ENCODE measurements at regions not wholly inside any gene's neighbourhood (a gene's known extent, or its start where the extent isn't known, plus 50 kb on each side); places are given as distances from the start of the nearest gene placed in this dataset.
A peak's percentile ranks its signal among the peaks of the same experiment; 100 is the strongest.
"Not testable (repeated sequence)": the region's sequence is repeated elsewhere in the genome, so short reads cannot be mapped to it uniquely, and the experiment has no call there.

DNA sequence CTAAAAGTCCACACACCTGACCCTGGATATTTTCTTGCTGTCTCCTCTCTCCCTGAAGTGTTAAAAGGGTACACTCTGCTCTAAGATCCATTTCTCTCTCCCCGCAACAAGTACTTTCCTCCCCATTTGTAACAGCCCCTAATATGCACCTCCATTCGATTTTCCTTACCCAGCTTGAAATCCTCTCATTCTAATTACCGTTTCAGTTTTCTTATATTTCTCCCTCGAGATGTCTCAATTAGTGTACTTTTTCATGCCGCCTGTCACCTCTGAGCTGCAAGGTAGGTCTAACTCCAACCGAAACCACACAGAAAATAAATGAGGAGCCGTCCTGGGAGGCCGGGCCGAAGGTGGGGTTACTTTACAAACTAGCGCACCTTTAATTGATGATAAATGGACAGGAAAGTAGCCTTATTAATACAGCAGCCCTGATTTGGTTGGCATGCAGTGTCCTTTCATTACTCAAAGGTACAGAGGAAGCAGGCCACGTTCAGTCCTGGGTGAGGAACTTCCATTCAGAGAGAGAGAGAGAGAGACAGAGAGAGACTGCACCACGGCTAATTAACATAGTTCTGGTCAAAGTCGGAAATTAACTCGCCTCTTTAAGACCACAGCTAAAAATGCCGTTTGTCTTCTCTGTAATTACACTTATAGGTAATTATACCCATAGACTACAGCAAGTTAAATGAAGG is 319.9 kb downstream of the ARRDC4 start:
- no peak for DNase-seq

DNA sequence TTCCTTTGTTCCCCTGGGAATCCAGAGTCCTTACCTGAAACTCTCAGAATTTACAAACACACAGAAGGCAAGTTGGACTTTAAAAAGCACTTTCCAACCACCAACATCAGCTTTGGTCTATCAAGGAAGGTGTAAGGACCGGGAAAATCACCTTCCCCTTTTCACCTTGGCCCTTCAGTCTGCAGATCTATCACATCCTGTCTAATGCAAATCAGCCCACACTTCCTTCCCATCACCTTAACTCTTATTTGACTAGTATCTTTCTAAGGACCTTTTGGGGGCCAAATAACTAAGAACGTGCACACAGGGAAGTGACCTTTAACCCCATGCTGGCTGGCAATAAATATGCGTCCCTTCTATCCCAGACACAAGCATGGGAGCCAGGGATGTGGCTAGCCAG is 320.6 kb downstream of the ARRDC4 start:
- DNase-seq, result no peak

DNA sequence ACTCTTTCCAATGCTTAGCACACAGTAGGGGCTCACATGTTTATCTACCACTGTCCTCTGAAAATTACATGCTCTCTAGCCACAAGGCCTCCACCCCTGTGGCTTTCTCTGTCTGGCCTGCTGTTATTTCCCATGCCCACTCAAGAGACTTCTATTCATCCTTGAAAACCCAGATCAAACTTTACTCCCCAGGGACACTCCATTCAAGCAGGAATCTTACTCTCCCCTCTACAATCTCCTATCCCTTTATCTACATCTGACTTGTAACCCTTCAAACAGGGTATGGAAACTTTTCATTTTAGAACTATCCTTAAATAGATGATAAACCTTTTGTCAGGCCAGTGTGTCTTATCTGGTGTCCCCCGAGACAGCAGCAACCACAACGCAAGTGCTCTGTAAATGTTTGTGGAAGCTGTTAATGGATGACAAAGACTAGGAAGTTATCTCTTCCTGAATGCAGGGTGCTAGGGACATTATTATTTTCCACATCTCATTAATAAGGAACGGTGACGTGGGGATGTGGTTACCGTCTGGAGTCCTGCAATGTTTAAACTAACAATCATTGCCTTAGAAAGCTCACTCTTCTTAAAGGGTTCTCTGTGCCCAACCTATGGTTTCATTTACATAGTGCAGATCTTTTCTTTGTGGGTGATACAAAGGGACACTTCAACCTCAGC is 322.3 kb downstream of the ARRDC4 start:
- no peak for DNase-seq

DNA sequence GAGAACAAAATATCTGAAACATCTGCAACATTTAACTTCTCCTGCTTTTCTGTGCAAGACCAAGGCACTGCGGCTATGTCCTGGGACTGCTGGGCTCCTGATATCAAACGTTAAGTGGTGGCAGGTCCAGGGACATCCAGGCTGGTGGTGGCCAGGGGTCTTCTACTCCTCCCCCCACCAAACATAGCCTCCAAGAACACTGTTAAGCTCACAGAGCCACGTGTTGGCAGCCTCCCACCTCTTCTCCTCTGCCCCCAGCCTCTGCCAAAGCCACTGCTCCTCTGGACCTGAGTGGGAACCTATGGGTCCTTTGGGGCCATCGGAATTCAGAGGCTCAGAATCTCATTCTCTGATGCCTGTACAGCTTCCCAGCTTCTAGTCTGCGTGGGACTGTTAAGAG is 325.7 kb downstream of the ARRDC4 start:
- no peak for DNase-seq

DNA sequence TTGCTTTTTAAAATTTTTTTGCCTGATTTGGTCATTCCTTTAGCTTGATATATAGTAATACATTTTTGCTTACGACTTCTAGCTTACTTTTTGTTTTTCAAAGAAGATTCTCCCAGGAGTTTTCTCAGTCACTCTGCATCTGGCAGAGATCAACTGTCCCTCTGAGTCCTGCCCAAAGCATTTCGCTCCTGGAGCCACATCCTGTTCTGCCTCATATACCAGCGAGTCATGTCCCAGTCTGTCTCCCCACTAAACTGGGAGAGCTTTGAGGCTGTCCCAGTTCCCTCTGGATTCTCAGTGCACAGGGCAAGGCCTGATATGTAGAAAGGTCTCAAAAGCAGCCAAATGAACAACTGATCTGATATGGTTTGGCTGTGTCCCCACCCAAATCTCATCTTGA is 326.3 kb downstream of the ARRDC4 start:
- DNase-seq, result no peak

DNA sequence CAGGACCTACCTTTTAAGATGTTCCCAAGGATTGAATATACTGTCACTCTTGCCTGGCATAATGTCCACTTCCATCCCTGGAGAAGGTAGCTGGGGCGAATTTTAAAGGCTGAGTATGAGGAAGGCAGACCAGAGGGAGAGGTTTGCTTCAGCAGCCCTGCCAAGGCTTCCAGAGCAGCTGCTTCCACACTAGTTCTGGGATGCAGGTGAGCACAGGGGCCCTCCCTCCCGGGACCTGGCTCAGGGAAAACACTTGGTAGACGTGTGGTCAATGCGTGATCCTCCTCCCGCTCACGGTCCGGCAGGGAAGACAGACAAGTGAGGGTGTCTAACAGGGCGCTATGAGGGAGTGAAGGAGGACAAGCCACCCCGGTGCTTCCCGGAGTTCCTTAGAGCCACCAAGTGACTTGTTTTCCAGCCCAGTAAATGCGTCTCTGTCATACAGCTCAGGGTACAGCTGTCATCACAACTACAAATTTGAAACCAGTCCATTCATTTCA is 327.6 kb downstream of the ARRDC4 start:
- no peak for DNase-seq

DNA sequence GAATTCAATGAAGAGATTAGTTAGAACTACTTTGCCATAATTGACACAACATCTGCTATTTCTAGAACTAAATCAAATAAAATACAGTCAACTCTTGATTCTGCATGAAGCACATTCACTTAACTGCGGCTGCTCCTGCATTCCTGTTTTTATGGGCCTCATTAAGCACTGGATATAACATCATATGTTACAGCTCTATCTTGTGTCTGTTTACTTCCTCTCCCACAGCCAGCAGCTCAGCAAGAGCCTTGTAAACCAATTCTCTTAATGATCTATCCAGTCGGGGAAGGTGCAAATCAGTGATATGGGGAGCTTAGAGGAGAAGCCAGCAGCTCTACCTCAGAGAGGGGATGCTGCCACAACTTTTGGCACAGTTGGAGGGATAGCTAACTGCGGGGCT is 329.2 kb downstream of the ARRDC4 start:
- no peak for DNase-seq

DNA sequence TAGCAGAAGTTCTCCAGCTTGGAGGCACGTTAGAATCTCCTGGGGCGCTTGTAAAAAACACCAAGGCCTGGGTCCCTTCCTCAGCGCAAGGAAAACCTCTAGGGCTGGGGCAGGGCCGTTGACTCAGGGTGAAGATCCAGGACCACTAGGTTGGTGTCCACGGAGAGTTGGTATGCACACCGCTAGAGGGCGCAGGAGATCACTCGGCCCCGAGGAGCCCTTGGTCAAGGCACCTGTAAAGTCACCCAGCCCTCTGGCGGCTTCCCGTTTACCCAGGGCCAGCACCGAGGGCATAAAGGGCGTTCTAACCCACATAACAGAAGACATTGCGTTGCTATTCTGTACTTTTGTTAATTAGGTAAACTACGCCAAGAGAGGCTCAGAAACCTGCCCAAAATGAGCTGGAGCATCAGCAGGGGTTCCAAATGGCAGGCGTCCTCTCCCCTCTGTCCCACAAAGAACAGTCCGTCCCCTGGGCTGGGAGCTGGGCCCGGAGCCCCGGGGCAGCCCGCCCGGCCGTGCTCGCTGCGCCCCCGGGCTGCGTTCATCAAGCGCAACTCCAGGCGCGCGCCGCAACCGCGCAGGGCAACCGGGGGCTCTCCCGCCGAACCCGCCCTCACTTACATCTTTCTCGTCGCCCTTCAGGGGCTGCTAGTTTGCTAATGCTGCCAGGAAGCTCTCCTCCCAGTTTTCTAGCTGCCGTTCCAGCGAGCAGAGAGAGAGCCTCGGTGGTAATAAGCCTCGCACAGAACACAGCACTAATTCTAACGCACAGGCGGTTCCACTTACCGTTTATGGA is 332.1 kb downstream of the ARRDC4 start:
- no peak for DNase-seq

DNA sequence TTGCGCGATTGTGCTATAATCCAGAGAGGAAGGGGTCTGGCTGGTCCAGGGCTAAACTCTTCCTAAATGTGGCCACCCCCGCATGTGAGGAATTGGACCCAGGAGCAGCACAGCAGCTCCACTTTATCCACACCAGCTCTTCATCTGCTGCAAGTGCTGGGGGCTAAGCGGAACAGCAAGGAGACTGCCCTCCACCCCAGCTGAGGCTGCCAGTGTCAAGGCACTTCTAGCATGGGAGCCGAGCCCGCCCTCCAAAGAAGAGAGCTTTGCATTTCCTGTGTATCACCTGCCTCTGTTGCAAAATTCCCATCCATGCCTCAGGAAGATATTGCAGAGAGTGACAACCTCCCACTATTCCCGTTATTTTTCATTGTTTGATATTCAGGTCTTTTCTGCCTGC is 333.6 kb downstream of the ARRDC4 start:
- DNase-seq, result no peak

DNA sequence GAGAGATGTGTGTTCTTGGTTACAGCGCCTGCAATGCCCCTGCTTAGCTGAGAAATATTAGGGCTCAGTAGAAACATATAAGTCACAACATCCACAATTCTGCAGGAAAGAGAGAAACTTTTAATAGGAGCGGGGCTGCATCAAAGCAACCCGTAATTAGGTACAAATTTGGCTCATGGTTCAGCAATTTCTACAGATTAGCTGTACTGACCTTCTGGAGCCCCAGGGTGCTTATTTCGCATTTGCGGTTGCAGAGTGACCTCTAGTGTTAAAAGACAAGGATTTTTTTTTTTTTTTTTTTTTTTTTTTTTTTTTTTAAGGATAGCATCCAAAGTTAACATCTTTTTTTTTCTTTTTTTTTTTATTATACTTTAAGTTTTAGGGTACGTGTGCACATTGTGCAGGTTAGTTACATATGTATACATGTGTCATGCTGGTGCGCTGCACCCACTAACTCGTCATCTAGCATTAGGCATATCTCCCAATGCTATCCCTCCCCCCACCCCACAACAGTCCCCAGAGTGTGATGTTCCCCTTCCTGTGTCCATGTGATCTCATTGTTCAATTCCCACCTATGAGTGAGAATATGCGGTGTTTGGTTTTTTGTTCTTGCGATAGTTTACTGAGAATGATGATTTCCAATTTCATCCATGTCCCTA is 334.7 kb downstream of the ARRDC4 start:
- DNase-seq, result not testable (repeated sequence)

DNA sequence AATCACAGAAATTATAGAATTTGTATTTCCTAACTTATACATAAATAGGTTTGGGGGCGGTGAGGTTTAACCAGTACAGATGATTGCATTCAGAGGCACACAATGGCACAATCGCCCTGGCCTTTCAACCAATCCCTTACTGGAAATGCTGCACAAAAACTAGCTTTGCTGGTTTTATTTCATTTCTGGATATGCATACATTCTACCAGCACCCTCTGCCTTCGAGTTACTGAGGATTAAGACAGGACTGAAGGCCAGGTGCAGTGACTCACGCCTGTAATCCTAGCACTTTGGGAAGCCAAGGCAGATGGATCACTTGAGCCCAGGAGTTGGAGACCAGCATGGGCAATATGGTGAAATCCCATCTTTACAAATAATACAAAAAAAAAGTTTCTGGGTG is 336.1 kb downstream of the ARRDC4 start:
- no peak for DNase-seq

DNA sequence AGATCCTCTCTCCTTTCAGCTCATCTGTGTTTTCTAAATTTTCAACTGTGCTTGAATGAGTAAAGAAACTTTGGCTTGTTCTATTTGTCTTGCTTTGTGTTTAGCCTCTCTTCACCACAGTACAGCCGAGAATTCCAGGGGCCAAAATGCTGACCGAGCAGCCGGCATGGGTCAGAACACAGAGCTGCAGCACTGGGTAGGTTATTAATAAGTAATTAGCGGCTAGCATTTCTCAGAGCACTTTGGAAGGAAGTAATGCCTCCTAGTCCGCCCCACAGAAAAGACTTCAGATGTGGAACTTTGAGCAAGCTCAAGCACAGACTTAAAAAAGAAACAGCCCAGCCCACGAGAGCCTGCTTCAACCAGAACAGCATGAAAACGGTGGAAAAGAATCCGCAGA is 343.9 kb downstream of the ARRDC4 start:
- DNase-seq, result no peak

DNA sequence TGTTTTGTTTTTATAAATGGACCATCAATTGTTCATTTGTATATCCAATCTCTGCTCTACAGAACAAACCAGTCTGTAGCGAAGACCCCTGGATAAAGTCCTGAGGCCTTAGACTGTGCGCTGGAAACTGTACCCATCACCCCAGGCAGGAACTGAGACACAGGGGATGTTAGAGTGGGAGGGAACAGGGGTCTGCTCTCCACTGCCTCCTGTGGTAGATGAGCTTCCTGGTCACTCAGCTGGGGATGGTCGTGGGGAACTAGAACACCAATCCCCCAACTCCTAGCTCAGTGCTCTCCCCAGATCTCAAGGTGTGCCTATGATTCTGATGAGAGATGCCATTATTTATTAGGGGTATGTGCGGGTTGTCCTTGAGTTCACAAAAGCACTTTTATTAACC is 340.2 kb upstream of the IGF1R start:
- no peak for DNase-seq

DNA sequence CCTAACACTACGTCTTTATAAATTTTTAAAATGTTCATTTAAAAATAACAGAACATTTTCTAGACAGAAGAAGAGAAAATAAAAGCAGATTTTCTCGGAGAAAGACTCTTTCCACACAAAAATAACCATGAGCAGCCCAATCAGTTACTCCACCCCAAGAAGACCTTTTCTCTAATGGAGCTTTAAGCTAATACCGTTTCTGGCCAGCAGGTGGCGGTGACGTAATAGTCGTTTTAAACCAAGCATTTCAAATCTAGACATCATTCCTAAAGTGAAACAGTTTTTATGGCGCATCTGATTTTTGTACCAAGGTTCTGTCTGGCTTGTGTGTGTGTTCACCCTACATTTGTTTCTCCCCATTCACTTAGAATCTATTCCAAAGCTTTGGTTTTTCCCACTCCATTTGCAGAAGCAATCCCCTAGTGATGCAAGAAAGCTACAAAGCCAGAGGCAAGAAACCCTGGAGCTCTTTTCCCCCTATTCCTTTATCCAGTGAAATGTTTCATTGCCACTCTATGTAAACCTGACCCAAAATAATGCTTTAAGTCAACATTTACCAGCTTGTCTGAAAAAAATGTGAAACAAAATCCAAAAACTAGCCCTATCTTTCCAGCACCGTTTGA is 336.7 kb upstream of the IGF1R start:
- peak; percentile 67 for DNase-seq

DNA sequence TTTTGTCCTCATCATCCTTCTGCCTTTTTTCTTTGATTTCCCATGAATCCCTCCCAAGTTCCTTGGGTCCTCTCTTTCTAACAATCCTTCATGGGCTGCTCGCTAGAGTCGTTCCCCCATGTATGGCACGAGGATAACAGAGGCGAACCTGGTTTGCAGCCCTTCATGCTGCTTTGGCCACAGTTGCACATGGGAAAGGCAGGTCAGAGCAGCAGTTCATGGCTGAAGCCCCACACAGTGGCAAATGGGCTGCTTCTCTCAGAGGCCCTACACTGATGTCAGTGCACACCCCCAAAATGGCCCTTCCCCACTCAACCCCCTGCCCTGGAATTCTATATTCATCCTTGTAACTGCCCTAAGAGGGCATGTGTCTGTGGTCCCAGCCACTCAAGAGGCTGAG is 335.4 kb upstream of the IGF1R start:
- no peak for DNase-seq

DNA sequence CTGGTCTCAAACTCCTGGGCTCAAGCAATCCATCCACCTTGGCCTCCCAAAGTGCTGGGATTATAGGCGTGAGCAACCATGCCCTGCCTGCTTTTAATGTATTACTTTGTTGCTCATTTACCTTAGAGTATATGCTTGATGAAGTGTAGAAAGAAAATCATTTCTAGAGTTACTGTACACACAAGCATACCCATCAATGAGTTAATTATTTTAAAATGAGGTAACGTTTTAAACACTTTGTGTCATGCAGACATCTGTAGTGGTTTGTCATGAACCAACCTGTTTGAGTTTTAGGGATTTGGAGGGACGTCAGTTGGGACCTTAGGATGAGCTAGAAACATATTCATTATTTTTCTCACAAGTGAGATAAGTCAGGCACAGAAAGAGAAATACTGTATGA is 332.4 kb upstream of the IGF1R start:
- no peak for DNase-seq

DNA sequence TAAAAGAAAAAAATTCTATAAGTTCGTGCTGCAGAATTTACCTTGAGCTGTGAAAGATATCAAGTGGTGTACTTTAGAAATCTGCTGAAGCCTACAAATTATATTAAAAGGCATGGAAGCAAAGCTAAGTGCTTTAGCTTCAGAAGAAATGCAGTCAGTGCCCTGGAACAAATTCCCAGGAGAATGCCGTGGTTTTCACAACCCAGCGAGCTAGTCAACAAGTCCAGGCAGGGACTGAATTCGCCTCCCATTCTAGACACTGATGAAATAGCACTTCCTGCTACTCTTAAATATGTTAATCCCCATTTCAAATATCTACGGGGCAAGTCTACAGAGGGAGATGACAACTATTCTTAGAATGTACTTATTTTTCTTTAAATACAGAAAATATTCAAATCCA is 326.4 kb upstream of the IGF1R start:
- no peak for DNase-seq

DNA sequence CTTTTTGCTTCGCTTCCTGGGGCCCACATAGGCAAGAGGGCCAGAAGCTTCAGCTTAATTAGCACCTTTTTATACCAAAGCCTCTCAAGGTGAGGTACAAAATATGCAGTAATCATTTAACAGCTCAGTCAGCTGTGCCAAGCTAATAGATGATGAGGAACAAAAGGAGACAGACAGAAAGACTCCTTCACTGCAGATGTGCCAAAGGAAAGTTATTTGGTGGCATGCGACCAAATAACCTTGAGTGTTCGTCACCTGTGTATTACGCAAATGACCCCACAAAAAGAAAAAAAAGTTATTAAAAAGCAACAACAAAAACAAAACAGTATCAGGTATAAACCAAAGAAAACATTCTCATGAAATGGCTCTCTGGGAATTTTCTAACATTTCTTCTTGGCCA is 325.8 kb upstream of the IGF1R start:
- DNase-seq, result no peak

DNA sequence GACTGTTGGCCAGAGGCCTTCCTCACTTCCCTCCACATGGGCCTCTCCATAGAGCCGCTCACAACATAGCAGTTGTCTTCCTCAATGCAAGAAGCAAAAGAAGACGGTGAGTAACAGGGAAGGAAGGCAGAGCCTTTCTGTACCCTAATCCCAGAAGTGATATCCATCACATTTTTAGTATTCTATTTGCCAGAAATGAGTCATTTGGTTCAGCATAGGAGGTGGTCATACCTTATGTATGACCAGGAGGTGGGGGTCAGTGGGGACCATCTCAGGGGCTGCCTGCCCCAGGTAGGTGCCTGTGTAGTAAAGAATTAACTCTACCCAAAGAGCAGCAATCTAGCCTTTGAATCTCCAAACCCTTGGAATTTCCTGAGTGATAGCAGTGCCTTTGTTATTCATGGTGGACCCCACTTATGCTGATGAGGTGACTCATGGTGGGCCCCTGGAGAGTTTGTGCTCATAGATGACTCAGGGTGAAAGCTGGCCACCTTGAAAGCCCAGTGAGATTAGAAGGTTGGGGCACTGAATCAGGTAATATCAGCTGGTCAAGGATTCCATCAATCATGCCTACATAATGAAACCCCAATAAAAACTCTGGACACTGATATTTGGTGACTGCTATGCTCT is 323.9 kb upstream of the IGF1R start:
- DNase-seq, result no peak

DNA sequence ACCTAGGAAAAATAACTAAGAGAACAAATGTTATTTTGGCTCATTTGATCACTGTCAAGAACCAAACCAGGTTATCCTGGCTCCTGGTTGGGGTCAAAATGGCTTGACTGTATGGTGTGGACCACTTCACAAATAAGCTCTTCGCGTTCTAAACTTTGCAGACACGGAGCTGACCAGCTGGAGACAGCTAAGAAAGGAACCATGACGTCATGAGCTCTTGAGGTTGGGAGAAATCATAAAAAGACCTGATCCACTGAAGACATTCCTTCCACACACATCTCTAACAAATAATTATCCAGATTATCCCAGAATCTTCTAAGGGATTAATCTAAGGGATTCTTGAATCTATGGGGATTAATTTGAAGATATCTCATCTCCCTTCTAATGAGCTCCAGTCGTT is 321.5 kb upstream of the IGF1R start:
- no peak for DNase-seq

DNA sequence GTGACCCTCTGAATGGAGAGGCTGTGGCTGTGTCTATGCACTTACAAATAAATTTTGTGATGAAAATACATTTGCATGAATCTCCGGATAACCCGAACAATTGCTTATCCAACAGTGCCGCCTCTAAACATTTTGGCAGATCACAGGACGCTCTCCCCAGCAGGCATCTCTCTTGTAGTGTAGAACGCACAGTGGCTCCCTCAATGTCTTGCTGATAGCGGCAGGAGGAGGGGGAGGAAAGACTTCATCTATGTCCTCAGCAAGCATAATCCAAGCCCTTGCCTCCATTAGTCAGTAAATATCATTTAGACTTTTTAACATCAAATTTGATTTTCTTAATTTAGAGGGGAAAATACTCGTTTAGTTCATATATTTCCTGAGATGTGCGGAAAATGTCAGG is 318.1 kb upstream of the IGF1R start:
- DNase-seq, result no peak

DNA sequence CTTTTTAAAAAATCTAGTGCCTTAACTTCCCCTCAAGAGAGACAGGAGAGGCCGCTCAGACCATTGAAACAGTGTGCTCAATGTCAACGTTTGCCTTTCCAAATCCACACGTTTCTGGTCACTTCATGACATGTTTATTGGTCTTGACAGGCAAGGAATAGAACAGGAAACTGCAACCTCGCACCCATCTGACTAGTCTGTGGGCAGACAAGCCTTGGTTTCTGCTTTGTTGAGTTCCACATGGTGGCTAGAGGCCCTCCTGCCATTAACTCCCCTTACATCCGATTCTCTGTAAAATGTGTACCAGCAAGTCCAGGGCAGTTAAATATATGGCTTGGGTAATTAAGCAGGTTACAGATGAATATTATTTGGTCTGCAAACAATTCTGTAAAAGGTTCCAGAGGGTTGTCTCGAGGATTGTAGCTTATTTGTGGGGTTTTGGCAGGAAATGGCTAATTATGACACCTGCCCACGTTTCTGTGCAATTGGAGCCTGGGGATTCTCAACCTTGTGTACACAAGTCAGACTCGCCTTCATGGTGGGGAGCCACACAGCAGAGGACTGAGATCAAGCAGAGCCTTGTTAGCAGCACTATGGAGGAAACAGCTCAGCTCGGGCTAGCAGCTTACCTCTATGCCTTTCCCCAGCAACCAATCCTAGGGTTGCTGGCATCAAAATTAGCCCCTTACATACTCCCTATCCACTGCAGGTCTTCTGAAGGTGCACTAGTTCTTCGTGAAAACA is 317.5 kb upstream of the IGF1R start:
- no peak for DNase-seq

All from activated gamma-delta T cell treated with Interleukin-2 at 50 U/mL for 16 hours (primary cell).